NCI-H2081 treated with DMSO at 0.1 percent for 48 hours (cell line): ENCODE measurements at regions not wholly inside any gene's neighbourhood (a gene's known extent, or its start where the extent isn't known, plus 50 kb on each side); places are given as distances from the start of the nearest gene placed in this dataset.

Source experiments
- DNase-seq: peaks from one replicate; lab custom pipeline; 2025; lab: John Stamatoyannopoulos, UW

DNA sequence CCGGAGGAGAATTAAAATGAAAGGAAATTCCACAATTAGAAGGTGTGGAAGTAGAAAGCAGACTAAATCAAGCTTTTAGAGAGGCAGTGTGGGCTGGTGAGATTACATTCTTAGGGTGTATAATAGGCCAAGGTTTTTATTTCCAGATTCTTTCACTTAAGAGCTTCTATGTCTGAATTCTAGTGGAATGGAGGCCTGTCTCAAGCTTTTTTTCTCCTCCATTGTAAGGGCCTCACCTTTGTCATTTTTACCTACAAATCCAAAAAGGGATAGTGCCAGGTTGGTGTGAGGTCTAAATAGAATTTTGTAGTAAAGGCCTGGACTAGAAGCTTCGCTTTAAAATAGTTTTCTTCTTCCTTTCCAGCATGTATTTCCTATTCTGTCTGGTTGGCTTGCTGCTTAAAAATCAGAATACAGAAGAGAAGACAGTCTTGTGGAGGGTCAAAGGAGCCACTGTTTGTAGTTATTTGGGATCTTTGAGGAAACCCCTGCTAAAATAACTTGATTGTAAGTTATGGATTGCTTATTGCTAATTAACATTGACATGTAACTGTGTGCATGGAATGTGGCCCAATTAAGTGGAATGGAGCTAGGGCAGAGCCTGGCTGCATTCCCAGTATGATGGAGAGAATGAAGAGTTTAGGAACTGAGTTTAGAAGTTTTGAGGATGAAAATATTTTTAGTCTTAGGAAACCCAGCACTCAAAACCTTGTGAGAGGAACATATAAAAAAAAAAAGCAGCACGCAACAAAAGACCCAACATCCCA, 162.5 kb upstream of the B3GALT2 start:
- no peak for DNase-seq

DNA sequence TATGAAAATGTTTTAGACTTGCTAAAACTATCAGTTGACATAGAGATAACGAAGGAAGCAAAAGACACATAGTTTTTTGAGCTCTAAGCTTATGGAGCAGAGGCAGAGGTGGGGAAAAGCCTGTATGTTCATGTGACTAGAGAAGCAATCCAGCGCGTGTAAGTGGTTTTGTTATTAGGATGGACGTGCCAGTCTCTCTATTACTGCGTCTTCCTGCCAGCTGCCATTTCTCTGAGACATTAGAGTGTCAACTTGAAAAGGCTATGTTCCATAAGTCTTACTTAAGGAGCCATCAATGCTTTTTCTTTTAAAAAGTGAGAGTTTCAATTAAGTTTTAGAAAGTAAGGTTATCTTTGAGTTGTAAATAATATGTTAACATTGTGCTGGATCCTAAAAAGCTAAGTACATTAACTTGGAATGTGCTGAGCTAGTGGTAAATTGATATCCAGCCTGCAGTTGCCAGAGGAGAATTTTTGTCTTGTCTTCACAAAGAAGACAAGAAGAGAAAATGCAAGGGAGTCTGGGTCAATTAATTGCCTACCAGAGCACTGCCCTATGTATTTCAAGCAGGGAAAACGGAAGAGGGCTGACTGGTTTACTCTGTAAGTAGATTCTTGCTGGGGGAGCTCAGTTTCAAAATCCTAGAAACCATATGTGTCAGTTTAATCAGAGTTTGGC, 161.8 kb upstream of the B3GALT2 start:
- no peak for DNase-seq

DNA sequence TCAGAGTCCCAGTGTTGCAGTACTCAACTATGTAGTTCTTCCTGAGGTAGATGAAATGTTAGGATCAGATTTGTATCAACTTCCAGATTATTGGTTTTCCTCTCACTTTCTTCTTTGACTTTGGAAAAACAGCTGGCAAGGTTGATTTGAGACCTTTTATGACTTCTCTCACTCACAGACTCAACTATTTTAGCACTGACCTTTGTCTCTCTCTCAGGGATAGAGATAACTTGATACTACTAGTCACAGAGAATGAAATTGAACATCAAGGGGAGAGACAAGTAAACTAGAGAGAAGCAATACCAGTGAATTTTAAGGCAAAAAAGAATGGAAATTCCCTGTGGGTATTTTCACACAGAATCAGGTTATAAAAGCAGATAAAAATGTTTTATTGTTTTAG, 159.7 kb upstream of the B3GALT2 start:
- DNase-seq: no peak

DNA sequence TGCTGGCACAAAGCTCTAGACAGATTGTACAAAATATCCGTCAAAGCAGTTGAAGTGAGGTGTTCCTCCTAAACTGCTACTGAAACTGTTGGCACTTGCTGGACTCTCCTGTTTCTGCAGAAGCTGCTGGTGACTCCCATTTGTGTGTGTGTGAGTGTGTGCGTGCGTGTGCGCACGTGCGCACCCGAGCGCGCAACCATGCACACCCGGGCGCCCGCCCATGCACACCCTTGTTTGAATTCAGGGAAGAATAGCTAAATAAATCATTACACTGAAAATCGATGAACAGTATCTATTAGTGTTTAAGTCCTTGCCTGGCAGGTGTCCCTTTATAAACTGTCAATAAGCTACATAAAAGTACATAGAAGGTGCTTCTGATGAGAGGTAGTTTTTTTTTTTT, 156.4 kb upstream of the B3GALT2 start:
- DNase-seq: no peak

DNA sequence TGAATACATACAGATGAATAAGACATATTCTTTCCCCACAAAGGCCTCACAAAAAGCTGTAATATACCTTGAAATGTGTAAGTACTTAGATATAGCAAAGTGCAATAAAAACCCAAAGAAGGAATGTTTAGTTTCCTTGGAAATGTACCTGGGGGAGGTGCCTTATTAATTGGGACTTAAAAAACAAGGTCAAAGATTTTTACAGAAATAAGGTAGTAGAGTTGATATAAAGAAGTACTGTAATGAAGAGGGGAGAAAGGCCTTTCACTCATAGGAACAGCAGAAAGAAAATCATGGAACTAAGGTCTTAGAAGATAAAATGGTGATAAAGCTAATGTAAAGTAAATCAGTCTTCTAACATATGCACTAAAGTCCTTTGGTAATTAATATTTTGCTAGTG, 153.9 kb upstream of the B3GALT2 start:
- no peak for DNase-seq

DNA sequence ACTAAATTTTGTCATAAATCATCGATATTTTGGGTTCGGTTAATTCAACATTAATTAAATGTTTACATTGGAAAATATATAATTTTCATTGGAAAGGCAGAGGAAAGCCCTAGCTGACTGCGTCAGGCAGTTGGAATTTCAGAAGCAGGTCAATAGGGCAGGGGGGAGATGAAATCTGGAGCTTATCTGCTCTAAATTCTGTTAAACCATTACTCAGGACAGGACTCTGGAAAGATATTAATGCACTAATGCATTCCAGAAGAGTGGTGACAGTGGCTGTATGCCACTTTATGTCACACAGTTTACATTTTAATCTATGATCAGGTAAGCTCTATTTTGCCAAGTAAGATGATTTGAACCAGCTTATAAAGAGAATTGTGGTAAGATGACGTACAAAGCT, 153.0 kb upstream of the B3GALT2 start:
- DNase-seq: no peak

DNA sequence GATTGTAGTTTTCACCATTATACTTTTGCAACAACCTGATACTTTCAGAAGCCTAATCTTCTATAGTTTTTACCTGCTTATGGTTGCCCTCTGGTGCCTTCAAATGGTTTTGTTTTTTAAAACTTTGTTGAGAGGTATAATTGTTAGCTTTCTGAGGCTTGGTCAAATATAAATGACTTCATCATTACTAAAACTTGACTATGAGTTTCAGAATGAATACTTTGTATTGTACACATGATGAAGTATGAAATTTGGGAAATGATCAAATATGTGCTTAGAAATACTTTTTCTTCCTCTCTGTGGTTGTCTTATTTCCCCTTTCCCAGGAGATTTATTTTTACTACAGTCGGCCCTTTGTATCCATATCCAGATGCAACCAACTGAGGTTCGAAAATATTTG, 151.8 kb upstream of the B3GALT2 start:
- no peak for DNase-seq

DNA sequence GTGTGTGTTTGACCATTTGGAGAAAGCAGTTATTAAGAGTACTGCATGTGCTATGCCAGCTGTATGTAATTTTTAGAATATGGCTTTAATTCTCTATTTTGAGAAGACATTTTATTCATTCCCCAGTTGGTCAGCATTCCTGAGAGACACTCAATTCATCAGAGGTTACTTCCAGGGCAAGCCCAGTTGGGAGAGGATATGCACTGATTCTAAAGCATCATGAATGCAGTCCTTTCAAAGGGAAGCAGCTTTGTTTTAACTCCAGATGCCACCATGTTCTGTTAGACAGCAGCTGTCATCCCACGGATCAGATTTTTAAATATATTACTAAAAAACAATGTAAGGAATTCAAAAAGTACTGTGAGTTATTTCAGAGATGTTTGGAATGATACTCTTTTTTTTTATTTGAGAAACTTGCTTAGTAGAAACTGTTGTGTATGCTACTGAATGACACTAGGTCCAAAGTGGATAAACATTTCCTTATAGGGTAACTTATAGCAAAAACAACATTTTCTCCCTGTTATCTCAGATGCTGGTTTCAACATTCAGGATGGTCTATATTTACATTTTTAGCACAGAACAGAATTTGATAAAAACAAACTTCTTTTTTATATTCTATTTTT, 149.5 kb upstream of the B3GALT2 start:
- DNase-seq: no peak

DNA sequence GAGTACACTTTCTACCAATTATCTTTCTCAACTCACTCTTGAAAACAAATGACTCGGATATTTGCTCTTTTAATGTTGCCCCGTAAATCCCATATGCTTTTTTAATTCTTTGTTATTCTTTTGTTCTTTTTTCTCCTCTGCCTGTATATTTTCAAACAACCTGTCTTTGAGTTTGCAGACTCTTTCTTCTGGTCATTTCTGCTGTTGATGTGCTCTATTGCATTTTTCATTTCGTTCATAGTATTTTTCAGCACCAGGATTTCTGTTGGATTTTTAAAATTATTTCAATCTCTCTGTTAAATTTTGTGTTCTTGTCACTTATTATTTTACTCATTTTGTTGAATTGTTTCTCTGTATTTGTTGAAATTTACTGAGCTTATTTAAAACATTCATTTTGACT, 146.8 kb upstream of the B3GALT2 start:
- no peak for DNase-seq

DNA sequence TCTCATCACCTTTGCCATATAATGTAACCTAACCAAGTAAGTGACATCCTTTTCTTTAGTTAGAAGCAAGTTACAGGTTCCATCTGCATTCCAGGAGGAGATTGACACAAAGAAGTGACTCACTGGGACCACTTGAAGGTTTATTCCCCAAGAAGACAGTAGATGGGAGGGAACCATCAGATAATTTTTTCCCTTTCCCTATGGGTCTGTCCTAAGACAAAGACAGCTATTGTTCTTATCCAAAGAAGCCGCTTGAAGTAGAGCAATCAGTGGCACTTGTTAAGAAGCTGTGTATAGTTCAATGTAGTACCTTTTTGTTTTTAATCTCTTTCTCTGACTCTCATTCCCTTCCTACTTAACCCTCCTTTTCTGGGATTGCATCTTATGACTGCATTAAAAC, 139.9 kb upstream of the B3GALT2 start:
- no peak for DNase-seq

DNA sequence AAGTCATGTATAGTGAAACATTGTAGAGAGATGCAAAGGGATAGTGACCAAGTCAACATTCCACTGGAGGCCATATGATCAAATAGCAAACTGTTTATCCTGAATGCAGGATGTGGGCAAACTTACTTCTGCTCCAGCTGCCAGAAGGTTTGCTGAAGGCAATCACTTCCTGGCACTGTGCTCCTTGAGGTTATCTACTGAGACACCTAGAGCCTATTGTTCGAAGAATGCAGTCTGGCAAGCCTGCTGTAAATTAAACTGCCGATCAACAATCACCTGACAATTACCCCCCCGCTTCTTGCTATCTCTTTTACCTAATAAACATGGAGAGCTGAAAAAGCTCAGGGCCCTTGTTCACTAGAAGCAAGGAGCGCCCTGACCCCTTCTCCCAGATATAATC, 139.4 kb upstream of the B3GALT2 start:
- no peak for DNase-seq

DNA sequence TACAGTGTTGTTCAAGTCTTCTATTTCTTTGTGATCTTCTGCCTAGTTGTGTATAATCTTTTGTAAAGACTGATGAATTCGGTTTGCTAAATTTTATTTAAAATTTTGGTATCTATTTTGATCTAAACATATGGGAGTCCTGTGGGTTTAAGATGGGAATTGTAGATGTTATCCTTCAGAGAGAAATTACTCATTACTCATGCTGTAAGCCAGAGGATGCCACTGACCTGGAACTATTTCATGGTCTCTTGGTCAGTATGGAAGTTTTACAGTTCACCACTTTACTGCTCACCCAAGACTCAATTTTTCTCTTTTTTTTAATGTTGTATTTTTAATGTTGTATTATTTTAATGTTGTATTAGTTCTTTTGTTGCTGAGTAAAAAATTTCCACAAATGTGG, 138.6 kb upstream of the B3GALT2 start:
- DNase-seq: no peak

DNA sequence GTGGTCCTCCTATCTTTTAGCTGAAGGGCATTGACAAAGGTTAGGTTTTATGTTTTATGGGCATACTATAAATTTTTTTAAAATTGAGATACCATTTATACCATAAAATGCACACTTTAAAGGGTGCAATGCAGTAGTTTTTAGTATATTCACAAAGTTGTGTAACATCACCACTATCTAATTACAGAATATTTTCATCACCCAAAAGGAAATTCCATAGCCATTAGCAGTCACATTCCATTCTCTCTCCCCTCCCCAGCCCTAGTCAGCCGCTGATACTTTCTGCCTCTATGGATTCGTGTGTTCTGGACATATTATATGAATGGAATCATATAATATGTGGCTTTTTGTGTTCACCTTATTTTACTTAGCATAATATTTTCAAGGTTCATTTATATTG, 135.8 kb upstream of the B3GALT2 start:
- DNase-seq: no peak

DNA sequence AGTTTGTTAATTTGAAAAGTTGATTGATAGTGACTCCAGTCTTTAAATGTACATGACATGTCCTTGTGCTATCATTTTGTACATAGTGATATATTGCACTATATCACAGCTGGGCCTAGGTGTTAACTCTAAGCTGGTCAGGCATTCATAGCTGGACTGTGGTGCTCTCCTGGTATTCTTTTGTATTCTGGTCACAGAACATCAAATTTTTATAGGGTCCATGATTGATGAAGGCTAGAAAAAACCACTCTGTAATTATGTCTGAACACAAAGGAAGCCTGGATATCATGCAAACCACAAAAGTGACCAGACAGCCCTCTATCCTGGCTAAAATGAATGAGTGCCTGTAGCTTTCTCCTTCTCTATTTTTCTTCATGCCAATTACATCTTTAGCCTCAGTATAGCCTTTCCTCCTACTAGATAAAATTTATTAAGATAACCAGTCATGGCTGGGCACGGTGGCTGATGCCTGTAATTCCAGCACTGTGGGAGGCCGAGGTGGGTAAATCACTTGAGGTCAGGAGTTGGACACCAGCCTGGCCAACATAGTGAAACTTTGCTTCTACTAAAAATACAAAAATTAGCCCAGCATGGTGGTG, 134.9 kb upstream of the B3GALT2 start:
- DNase-seq: no peak

DNA sequence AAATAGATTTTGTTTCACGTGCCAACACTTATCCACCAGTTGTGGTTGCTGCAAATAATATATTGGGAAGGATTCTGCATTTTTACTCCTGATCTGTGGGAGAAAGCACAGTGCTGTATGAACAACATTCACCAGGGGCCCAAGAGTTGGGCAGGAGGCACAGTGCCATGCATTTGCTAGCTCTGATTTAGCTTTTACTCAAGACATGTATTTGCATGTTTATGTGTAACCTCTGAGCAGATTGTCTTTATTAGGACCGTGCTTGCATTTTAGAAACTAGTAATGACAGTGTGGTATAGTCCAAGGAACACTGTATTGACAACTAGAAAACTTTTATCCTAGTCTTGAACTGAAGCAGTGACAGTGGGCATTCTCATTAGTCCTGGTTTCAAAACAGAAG, 133.9 kb upstream of the B3GALT2 start:
- DNase-seq: no peak

DNA sequence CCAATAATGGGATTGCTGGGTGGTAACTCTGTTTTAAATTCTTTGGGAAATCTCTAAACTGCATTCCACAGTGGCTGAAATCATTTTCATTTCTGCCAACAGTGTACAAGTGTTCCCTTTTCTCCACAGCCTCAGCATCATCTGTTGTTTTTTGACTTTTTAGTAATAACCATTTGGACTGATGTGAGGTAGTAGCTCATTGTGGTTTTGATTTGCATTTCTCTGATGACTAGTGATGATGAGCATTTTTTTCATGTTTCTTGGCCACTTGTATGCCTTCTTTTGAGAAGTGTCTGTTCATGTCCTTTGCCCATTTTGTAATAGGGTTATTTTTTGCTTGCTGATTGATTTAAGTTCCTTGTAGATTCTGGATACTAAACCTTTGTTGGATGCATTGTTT, 131.9 kb upstream of the B3GALT2 start:
- DNase-seq: no peak

DNA sequence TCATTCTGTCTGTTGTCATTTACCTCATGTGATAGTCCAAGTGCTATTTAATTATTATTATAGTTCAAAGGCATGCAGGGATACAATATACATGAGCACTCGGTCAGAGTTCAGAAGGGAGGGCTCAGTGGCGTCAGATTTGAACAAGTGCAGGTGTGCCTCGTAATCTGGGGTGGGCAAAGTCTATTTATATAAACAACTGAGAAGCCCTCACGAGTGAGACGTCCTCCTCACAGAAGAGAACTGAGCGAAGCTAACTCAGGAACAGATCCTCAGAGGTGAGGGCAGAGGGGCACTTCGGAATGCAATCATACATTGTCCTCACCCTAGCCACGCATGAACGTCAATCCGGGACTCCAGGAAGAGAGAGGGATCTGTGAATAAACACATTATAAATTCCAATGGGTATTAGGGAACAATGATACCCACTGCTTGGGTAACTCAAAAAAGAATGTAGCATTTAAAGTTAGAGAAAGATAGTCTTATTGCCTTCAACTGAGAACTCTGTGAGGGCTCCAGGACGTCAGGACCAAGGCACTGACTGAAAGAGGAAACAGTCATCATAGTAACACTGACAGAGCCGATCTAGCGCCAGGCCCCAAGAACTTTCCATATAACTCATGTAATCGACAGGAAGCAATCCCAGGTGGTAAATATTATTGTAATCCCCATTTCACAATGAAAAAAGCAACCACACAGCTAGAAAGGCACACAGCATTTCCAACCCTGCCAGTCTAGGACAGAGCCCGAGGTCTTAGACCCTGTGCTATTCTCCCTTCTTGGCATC, 127.1 kb upstream of the B3GALT2 start:
- DNase-seq: no peak

DNA sequence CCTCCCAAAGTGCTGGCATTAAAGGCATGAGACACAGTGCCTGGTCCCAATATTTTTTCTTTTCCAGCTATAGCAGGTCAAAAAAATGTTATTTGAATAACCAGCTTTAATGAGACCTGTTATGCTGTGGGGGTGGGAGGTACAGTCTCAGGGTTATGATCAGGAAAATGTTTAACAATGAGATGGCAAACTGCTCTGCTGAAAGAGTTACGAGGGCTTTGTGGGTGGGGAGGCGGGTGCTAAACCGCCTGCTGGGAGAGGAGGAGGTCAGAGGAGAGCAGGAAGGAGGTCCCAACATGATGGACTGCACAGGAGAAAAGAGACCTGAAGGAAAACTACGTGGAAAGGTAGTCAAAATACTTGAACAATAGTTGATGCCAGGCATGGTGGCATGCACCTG, 126.0 kb upstream of the B3GALT2 start:
- no peak for DNase-seq

DNA sequence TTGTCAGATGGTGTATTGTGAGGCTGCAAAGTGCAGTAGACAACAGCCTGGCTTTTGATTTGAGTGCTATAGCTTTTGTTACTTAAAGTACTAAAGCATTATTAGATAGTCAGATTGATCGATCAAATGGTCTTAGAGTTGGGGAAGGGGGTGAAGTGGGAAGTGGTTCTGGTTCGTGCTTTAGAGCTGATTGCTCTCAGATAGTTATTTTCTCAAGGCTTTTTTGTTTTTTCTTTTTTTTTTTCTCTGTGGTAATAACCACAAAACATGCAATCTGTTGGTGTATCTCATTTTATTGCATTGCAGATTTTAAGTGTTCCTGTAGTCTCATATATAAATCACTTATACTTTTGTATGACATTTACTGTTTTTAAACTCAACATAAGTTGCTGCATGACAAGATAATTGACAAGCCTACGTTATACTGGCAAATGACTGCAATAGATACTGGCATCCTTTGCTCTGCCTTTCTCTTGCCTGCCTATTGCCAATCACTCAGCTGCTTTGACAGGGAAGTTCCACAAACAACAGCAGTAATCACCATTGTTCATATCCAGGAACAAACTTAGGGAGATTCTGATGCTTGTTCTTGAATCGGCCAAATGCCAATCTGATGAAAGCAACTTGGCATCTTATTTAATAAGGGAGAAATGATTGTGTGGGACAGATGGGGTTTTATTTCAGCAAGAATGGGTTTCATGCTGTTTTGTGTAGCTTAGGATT, 125.0 kb upstream of the B3GALT2 start:
- peak; percentile 47 for DNase-seq

DNA sequence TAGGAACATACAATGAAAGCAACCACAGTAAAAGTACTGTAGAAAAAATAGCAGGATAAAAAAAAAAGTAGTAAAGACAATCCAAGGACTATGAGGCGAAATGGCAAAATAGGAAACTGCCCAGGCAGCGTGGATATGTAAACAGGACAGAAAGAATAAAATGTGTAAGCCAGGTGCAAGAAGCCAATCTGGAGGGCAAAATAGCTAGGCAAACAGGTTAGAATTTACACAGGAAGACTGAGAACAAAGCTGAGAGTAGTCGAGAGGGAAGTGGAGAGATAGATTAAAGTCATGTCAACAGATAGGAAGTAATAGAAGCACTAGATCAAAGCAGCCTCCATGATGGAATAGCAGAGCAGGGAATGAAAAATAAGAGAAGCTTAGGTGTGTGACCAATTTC, 124.2 kb upstream of the B3GALT2 start:
- peak; percentile 100 for DNase-seq

DNA sequence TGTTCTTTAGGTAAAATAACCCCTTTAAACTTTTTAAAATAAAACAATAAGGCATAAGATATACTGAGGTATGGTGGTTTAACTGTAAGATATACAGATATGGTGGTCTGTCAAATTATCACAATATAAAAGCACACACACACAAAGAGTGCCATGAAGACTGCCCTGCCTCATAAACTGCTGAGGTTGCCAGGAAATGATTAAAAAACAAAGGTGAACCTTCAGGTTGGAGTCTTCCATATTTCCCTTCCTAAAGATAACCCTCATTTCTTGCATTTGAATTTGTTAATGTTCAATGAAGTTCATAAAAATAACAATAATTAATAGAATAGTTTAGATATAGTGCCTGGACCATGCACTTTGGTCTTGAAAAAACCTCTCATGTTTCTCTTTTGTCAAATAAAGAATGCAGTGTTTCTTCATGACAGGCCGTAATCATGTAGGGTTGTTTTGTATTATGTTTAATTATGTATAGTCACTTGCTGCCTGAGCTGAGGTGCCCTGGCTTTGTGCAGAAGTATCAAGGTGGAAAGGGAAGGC, 123.6 kb upstream of the B3GALT2 start:
- DNase-seq: peak; percentile 92
